ENCODE measurements at regions not wholly inside any gene's neighbourhood (a gene's known extent, or its start where the extent isn't known, plus 50 kb on each side); places are given as distances from the start of the nearest gene placed in this dataset.

DNA sequence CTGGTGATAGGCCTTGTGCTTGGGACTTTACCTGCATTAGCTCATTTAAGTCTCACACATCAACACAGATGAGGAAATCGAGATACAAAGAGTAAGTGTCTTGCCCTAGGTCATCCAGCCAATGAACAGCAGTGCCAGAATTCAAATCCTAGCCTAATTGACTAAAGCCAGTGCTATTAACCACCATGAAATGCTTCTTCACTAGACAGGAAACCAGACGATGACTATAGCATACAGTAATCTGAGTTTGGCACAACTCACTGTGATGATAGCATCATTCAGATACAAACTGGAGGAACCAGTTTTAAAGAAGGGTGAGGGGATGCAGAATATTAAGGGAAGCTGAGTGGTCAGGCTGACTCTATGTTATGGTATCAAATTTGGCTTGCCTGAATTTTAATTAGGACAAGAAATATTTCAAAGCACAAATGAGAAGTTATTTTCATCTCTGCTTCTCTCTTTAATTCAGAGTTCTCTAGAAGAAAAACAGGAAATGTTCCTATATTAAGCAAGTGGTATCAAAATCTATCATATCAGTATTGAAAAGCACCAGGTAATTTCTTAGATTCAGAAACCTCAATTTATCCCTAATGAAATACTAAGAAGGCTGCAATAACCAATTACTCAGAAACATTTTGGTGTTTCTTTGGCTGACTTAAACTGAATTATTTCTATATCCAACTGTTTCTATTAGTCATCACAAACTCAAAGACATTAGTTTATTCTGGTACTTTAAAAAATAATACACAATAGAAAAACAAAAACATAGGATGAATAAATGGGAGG, 147.0 kb upstream of the RASA1 start:
- Mint-ChIP-seq H3K27me3 (ENCODE audit: low read depth) (no peaks in the 10 kb centered on the region), H3K36me3 (ENCODE audit: low read depth) (no peaks in the 10 kb centered on the region), H3K4me3 (no peak overlapping the region), H3K9me3 (no peaks in the 10 kb centered on the region), H3K27ac (ENCODE audit: unreplicated experiment) (no peak overlapping the region), H3K4me1 (peaks cover 6% of the 10 kb centered on the region)
- TF ChIP-seq, protein P1, sequence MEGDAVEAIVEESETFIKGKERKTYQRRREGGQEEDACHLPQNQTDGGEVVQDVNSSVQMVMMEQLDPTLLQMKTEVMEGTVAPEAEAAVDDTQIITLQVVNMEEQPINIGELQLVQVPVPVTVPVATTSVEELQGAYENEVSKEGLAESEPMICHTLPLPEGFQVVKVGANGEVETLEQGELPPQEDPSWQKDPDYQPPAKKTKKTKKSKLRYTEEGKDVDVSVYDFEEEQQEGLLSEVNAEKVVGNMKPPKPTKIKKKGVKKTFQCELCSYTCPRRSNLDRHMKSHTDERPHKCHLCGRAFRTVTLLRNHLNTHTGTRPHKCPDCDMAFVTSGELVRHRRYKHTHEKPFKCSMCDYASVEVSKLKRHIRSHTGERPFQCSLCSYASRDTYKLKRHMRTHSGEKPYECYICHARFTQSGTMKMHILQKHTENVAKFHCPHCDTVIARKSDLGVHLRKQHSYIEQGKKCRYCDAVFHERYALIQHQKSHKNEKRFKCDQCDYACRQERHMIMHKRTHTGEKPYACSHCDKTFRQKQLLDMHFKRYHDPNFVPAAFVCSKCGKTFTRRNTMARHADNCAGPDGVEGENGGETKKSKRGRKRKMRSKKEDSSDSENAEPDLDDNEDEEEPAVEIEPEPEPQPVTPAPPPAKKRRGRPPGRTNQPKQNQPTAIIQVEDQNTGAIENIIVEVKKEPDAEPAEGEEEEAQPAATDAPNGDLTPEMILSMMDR (conservative IDR thresholded peaks at IDR 0.05) = no peak
- DNase-seq (ENCODE audit: low read depth, low spot score) = no peak

DNA sequence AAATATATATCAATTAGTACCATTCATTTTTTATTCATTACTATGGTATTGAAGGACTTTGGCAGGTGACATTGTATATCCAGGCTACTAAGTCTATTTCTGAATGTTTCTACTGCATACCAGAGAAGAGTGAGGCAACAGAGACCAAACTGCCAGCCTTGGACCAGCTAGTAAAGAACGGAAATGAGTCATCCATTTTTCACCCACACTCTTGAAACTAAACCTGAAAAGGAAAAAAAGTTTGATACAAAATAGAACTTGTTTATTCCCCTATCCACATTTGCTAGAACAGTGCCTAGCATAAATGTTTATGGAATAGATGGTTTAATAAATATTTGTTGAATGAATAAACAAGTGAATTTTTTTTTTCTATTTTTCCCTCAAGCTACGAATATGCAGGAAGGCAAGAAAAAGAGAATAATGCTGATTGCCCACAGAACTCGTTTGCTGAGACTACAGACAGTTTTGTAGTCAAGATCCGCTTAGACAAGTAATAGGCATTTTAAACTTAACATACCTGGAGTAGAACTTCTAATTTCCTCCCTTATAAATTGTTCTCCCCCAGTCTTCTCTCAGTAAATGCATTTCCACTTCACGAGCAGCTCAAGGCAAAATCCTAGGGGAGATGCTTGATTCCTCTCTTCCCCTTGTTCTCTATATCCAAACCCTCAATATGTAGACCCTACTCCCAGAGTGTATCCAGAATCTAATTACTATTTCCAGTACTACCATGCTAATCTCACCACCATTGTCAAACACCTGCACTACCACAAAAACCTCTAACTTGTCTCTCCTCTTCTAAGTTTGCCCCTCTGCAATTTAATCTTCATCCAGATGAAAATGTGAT, 146.2 kb upstream of the RASA1 start:
- peaks cover 6% of the 10 kb centered on the region for H3K4me1 Mint-ChIP-seq
- H3K36me3 Mint-ChIP-seq (ENCODE audit: low read depth) = no peaks in the 10 kb centered on the region
- TF ChIP-seq, protein P1 (conservative IDR thresholded peaks at IDR 0.05) = no peak
- H3K27ac Mint-ChIP-seq (ENCODE audit: unreplicated experiment) = no peak overlapping the region
- no peaks in the 10 kb centered on the region for H3K9me3 Mint-ChIP-seq
- H3K4me3 Mint-ChIP-seq = no peak overlapping the region
- DNase-seq (ENCODE audit: low read depth, low spot score) = no peak
- no peaks in the 10 kb centered on the region for H3K27me3 Mint-ChIP-seq (ENCODE audit: low read depth)

DNA sequence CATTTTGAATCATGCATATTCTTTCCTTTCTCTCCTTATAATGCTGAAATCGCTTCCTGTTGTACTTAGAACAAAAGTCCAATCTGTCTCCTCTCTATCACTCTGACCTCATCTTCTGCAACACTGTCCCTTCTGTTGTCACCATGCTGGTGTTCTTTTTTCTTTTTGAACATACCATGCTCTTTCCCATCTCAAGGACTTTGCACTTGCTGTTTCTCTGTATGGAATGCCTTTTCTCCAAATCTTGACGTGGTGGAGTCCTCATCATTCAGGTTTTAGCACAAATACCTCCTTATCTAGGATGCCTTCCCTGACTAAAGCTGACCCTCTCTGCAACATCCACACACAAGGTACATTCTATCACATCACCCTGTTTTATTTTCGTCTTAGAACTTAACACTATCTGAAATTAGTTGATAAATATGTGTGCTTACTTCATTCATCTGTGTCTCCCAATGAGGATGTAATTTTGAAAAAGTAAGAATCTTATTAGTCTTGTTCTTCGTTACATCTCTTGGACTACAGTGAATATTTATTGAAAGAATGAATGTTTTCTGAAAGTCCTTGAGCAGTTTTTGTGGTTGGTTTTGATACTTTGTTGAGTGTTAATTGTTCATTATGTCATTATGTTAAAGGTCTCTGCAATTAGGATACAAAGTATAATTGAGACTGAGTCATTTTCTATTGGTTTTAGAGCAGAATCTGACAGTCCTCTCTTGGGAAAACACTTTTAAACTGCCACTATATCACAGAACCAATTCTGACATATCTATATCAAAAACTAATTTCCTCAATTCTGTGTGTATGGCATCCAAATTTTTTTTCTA, 145.3 kb upstream of the RASA1 start:
- DNase-seq (ENCODE audit: low read depth, low spot score) = no peak
- H3K27me3 Mint-ChIP-seq (ENCODE audit: low read depth) = no peaks in the 10 kb centered on the region
- TF ChIP-seq, protein P1 (conservative IDR thresholded peaks at IDR 0.05) = no peak
- H3K27ac Mint-ChIP-seq (ENCODE audit: unreplicated experiment) = no peak overlapping the region
- H3K4me1 Mint-ChIP-seq = peaks cover 6% of the 10 kb centered on the region
- H3K36me3 Mint-ChIP-seq (ENCODE audit: low read depth) = no peaks in the 10 kb centered on the region
- H3K4me3 Mint-ChIP-seq = no peak overlapping the region
- no peaks in the 10 kb centered on the region for H3K9me3 Mint-ChIP-seq

DNA sequence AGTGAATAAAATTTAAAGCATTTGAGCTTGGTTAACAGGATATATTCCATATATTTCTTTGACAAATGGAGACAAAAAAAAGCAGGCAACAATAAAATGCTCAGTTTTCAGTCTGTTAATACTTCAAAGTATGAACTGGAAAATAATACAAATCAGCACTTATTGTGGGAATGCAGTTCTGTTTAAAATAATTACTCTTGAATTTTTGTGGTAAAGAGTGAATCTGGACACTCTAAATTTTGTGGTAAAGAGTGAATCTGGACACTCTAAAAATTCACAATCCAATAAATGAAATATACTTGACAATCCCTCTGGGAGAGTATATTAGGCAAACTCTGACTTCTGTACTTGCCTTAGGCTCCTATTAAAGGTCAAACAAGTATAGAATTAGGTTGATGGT, 141.9 kb upstream of the RASA1 start:
- H3K36me3 Mint-ChIP-seq (ENCODE audit: low read depth) = no peaks in the 10 kb centered on the region

DNA sequence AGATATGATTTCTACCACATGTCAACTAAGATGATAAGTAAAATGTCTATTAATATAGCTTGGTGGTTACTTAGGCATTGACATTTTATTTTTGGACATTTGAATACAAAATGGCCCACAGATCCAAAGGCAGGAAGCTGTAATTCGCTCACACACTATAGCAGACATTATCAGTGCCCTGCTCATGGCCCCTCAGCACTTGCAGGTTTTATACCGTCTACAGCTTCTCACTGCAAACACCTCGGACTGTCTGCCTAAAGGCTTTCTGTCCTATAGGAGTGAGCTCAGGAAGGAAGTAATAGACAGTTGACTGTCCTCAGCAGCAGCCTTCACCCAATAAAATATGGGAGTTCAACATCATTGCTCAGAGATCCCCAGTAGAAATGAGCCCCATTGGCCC, 140.8 kb upstream of the RASA1 start:
- Mint-ChIP-seq H3K36me3 (ENCODE audit: low read depth) (no peaks in the 10 kb centered on the region), H3K9me3 (no peaks in the 10 kb centered on the region), H3K4me1 (peaks cover 5% of the 10 kb centered on the region), H3K27me3 (ENCODE audit: low read depth) (no peaks in the 10 kb centered on the region), H3K27ac (ENCODE audit: unreplicated experiment) (no peak overlapping the region), H3K4me3 (no peak overlapping the region)
- TF ChIP-seq, protein P1 (conservative IDR thresholded peaks at IDR 0.05) = no peak
- no peak for DNase-seq (ENCODE audit: low read depth, low spot score)

More for the DNA sequence above, 141.9 kb upstream of the RASA1 start:
- Mint-ChIP-seq H3K4me1 (peaks cover 6% of the 10 kb centered on the region), H3K9me3 (no peaks in the 10 kb centered on the region), H3K27me3 (ENCODE audit: low read depth) (no peaks in the 10 kb centered on the region), H3K4me3 (no peak overlapping the region), H3K27ac (ENCODE audit: unreplicated experiment) (no peak overlapping the region)
- TF ChIP-seq, protein P1 (conservative IDR thresholded peaks at IDR 0.05) = no peak
- DNase-seq (ENCODE audit: low read depth, low spot score) = no peak

All from neural crest cell (in vitro differentiated cells).